GM21360 (cell line): ENCODE measurements at regions not wholly inside any gene's neighbourhood (a gene's known extent, or its start where the extent isn't known, plus 50 kb on each side); places are given as distances from the start of the nearest gene placed in this dataset.
"Not testable (repeated sequence)": the region's sequence is repeated elsewhere in the genome, so short reads cannot be mapped to it uniquely, and the experiment has no call there.

Experiments used
- ATAC-seq: cut with Tn5 transposase; IDR thresholded peaks from one replicate; pipeline ENCODE4 v1.9.1; 2021; ENCODE audit warnings: mild to moderate bottlenecking, moderate library complexity; ENCODE audit not compliant: unreplicated experiment

- ATAC-seq, result no peak
These were observed 120.8 kb upstream of the CDCA7L start for GRCh38 chr7:22066522-22066921.

GRCh38 chr7:22064816-22065215, 119.1 kb upstream of the CDCA7L start:
- no peak for ATAC-seq

- no peak for ATAC-seq
These were observed 116.1 kb upstream of the CDCA7L start for GRCh38 chr7:22061775-22062174.

GRCh38 chr7:22060863-22061262, 115.2 kb upstream of the CDCA7L start:
- ATAC-seq, result no peak

GRCh38 chr7:22060197-22060596, 114.5 kb upstream of the CDCA7L start:
- ATAC-seq, result no peak

GRCh38 chr7:22055226-22055625, 109.5 kb upstream of the CDCA7L start:
- ATAC-seq, result no peak

GRCh38 chr7:22052674-22053365, 107.1 kb upstream of the CDCA7L start:
- ATAC-seq, result no peak

GRCh38 chr7:22051886-22052673, 106.4 kb upstream of the CDCA7L start:
- no peak for ATAC-seq

GRCh38 chr7:22049766-22050500, 104.2 kb upstream of the CDCA7L start:
- no peak for ATAC-seq

- ATAC-seq, result no peak
These were observed 97.7 kb upstream of the CDCA7L start for GRCh38 chr7:22043367-22043766.

- no peak for ATAC-seq
These were observed 95.4 kb upstream of the CDCA7L start for GRCh38 chr7:22040923-22041595.

GRCh38 chr7:22039670-22040069, 94.0 kb upstream of the CDCA7L start:
- no peak for ATAC-seq

GRCh38 chr7:22032356-22032755, 86.7 kb upstream of the CDCA7L start:
- not testable (repeated sequence) for ATAC-seq

- not testable (repeated sequence) for ATAC-seq
These were observed 83.0 kb upstream of the CDCA7L start for GRCh38 chr7:22028656-22029055.

- ATAC-seq, result no peak
These were observed 81.8 kb upstream of the CDCA7L start for GRCh38 chr7:22027475-22027874.

GRCh38 chr7:22025983-22026382, 80.3 kb upstream of the CDCA7L start:
- no peak for ATAC-seq

GRCh38 chr7:22025075-22025474, 79.4 kb upstream of the CDCA7L start:
- ATAC-seq, result no peak

- ATAC-seq, result no peak
These were observed 74.2 kb upstream of the CDCA7L start for GRCh38 chr7:22019931-22020330.

GRCh38 chr7:22016507-22016906, 70.8 kb upstream of the CDCA7L start:
- no peak for ATAC-seq

GRCh38 chr7:22013711-22014110, 68.0 kb upstream of the CDCA7L start:
- ATAC-seq, result no peak

- ATAC-seq, result no peak
These were observed 63.0 kb upstream of the CDCA7L start for GRCh38 chr7:22008683-22009082.
